DND-41 (cell line): ENCODE measurements at regions not wholly inside any gene's neighbourhood (a gene's known extent, or its start where the extent isn't known, plus 50 kb on each side); places are given as distances from the start of the nearest gene placed in this dataset.

Experiments used
- CTCF ChIP-seq: IDR thresholded peaks from 2 replicates; pipeline ENCODE4 v1.5.1; 2012; ENCODE audit warnings: borderline replicate concordance, low read length, moderate library complexity, mild to moderate bottlenecking; ENCODE audit not compliant: poor library complexity, severe bottlenecking; ENCODE audit errors: extremely low read depth
- EZH2 ChIP-seq: IDR thresholded peaks from 3 replicates; pipeline ENCODE4 v1.6.1; 2012; ENCODE audit warnings: borderline replicate concordance, low read depth, mild to moderate bottlenecking, moderate library complexity, low read length, inconsistent platforms; ENCODE audit not compliant: severe bottlenecking

- no peak for TF ChIP-seq CTCF
- TF ChIP-seq EZH2 = no peak
These were observed 123.2 kb upstream of the MAP1LC3B2 start for GRCh38 chr12:116435984-116436383.
